ENCODE measurements at regions not wholly inside any gene's neighbourhood (a gene's known extent, or its start where the extent isn't known, plus 50 kb on each side); places are given as distances from the start of the nearest gene placed in this dataset.

GRCh38 chr18:73551211-73551610 lies 596.4 kb downstream of the FBXO15 start:
- DNase-seq (ENCODE audit: low read depth, low spot score) (no peak), ATAC-seq (no peak)
- TF ChIP-seq ELF1 (IDR thresholded peaks at IDR 0.05; ENCODE audit: borderline replicate concordance, low read depth), result no peak
- TF ChIP-seq JUND (IDR thresholded peaks at IDR 0.05), result no peak
- no peak for TF ChIP-seq CBX3 (IDR thresholded peaks at IDR 0.05; ENCODE audit: low read depth)
- TF ChIP-seq, protein P1, sequence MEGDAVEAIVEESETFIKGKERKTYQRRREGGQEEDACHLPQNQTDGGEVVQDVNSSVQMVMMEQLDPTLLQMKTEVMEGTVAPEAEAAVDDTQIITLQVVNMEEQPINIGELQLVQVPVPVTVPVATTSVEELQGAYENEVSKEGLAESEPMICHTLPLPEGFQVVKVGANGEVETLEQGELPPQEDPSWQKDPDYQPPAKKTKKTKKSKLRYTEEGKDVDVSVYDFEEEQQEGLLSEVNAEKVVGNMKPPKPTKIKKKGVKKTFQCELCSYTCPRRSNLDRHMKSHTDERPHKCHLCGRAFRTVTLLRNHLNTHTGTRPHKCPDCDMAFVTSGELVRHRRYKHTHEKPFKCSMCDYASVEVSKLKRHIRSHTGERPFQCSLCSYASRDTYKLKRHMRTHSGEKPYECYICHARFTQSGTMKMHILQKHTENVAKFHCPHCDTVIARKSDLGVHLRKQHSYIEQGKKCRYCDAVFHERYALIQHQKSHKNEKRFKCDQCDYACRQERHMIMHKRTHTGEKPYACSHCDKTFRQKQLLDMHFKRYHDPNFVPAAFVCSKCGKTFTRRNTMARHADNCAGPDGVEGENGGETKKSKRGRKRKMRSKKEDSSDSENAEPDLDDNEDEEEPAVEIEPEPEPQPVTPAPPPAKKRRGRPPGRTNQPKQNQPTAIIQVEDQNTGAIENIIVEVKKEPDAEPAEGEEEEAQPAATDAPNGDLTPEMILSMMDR (IDR thresholded peaks at IDR 0.05 in 2 of 3, conservative IDR thresholded peaks at IDR 0.05 in 1 of 3; ENCODE audit: borderline replicate concordance in 1 of 3, insufficient read depth in 1 of 3, low read depth in 2 of 3, low read length in 2 of 3), result no peak
- no peak for TF ChIP-seq SIN3A (IDR thresholded peaks at IDR 0.05; ENCODE audit: low read depth)
- TF ChIP-seq ATF3 (IDR thresholded peaks at IDR 0.05), result no peak
- no peak for TF ChIP-seq YY1 (IDR thresholded peaks at IDR 0.05; ENCODE audit: extremely low read depth, insufficient replicate concordance, low read depth, low read length)
- TF ChIP-seq CEBPB (IDR thresholded peaks at IDR 0.05; ENCODE audit: low read depth), result no peak
- Histone ChIP-seq H3K27ac (ENCODE audit: low read depth, low read length) (no peak overlapping the region), H3K79me2 (ENCODE audit: insufficient read depth, low read length) (no peaks in the 10 kb centered on the region), H3K27me3 (ENCODE audit: insufficient read depth, low read length) (no peaks in the 10 kb centered on the region), H4K20me1 (ENCODE audit: insufficient read depth) (no peaks in the 10 kb centered on the region), H3K9ac (ENCODE audit: low read length) (no peak overlapping the region), H3K4me1 (ENCODE audit: control insufficient read depth in 1 of 2, insufficient read depth in 2 of 2, low read length in 2 of 2) (no peaks in the 10 kb centered on the region), H3K36me3 (ENCODE audit: control insufficient read depth in 1 of 2, insufficient read depth in 2 of 2, low read length in 2 of 2) (no peaks in the 10 kb centered on the region), H3K4me3 (replicated peaks in 1 of 2; ENCODE audit: low read depth in 1 of 2, low read length in 2 of 2) (no peak overlapping the region), H2AFZ (ENCODE audit: low read depth, low read length, poor library complexity, severe bottlenecking) (no peak overlapping the region), H3K9me2 (ENCODE audit: insufficient read depth) (no peaks in the 10 kb centered on the region), H3K4me2 (ENCODE audit: low read length) (no peak overlapping the region), H3K9me3 (ENCODE audit: control insufficient read depth in 1 of 2, insufficient read depth in 1 of 2, low read depth in 1 of 2, low read length in 2 of 2) (peaks cover 5 to 21% of the 10 kb centered on the region in 2 experiments; a peak in 3 of 4 replicates)
- RAD21 ChIA-PET (ENCODE audit: low non-redundant PET in 1 of 2, low total read pairs in 2 of 2, uncharacterized antibody in 2 of 2, unreplicated experiment in 2 of 2), result no interaction called here
- CTCF ChIA-PET, result no interaction called here
- BruUV-seq (replicated peaks), result no TSS peak
- POLR2A ChIA-PET, result no interaction called here
- intact Hi-C loops (cut with micrococcal nuclease), result no loop called here

GRCh38 chr18:73549236-73549635 lies 598.4 kb downstream of the FBXO15 start:
- Histone ChIP-seq H2AFZ (ENCODE audit: low read depth, low read length, poor library complexity, severe bottlenecking) (no peak overlapping the region), H3K27ac (ENCODE audit: low read depth, low read length) (no peak overlapping the region), H4K20me1 (ENCODE audit: insufficient read depth) (no peaks in the 10 kb centered on the region), H3K9ac (ENCODE audit: low read length) (no peak overlapping the region), H3K36me3 (ENCODE audit: control insufficient read depth in 1 of 2, insufficient read depth in 2 of 2, low read length in 2 of 2) (no peaks in the 10 kb centered on the region), H3K27me3 (ENCODE audit: insufficient read depth, low read length) (no peaks in the 10 kb centered on the region), H3K4me3 (replicated peaks in 1 of 2; ENCODE audit: low read depth in 1 of 2, low read length in 2 of 2) (no peak overlapping the region), H3K4me1 (ENCODE audit: control insufficient read depth in 1 of 2, insufficient read depth in 2 of 2, low read length in 2 of 2) (no peaks in the 10 kb centered on the region), H3K79me2 (ENCODE audit: insufficient read depth, low read length) (no peaks in the 10 kb centered on the region), H3K9me3 (ENCODE audit: control insufficient read depth in 1 of 2, insufficient read depth in 1 of 2, low read depth in 1 of 2, low read length in 2 of 2) (peaks cover 5 to 14% of the 10 kb centered on the region in 2 experiments; a peak in 3 of 4 replicates), H3K4me2 (ENCODE audit: low read length) (no peak overlapping the region), H3K9me2 (ENCODE audit: insufficient read depth) (no peaks in the 10 kb centered on the region)
- ChIA-PET POLR2A (no interaction called here), RAD21 (ENCODE audit: low non-redundant PET in 1 of 2, low total read pairs in 2 of 2, uncharacterized antibody in 2 of 2, unreplicated experiment in 2 of 2) (no interaction called here), CTCF (no interaction called here)
- BruUV-seq (replicated peaks), result no TSS peak
- intact Hi-C loops (cut with micrococcal nuclease), result no loop called here
- DNase-seq (ENCODE audit: low read depth, low spot score) (no peak), ATAC-seq (no peak)
- no peak for TF ChIP-seq TCF7L2 (IDR thresholded peaks at IDR 0.05; ENCODE audit: borderline replicate concordance, extremely low read depth, insufficient read depth, insufficient read length)
- no peak for TF ChIP-seq EZH2phosphoT487 (IDR thresholded peaks at IDR 0.05; ENCODE audit: borderline replicate concordance)
- TF ChIP-seq SRF (IDR thresholded peaks at IDR 0.05; ENCODE audit: low read depth), result no peak
- no peak for TF ChIP-seq SP1 (IDR thresholded peaks at IDR 0.05; ENCODE audit: low read depth)
- TF ChIP-seq, protein P1 (IDR thresholded peaks at IDR 0.05 in 2 of 3, conservative IDR thresholded peaks at IDR 0.05 in 1 of 3; ENCODE audit: borderline replicate concordance in 1 of 3, insufficient read depth in 1 of 3, low read depth in 2 of 3, low read length in 2 of 3), result no peak
- TF ChIP-seq ELF1 (IDR thresholded peaks at IDR 0.05; ENCODE audit: borderline replicate concordance, low read depth), result no peak
- TF ChIP-seq POLR2AphosphoS5 (IDR thresholded peaks at IDR 0.05; ENCODE audit: low read depth, low read length), result no peak
- no peak for TF ChIP-seq ATF3 (IDR thresholded peaks at IDR 0.05)
- no peak for TF ChIP-seq ZNF274 (IDR thresholded peaks at IDR 0.05; ENCODE audit: low read depth, low read length)
- no peak for TF ChIP-seq ZFX (IDR thresholded peaks at IDR 0.05)
- TF ChIP-seq EGR1 (IDR thresholded peaks at IDR 0.05; ENCODE audit: low read depth), result no peak
- TF ChIP-seq YY1 (IDR thresholded peaks at IDR 0.05; ENCODE audit: extremely low read depth, insufficient replicate concordance, low read depth, low read length), result no peak
- no peak for TF ChIP-seq FOSL1 (IDR thresholded peaks at IDR 0.05; ENCODE audit: low read depth)
- TF ChIP-seq POLR2A (IDR thresholded peaks at IDR 0.05; ENCODE audit: borderline replicate concordance, extremely low read depth, insufficient read depth, insufficient read length), result no peak
